Keratinocyte (primary cell): ENCODE measurements at regions not wholly inside any gene's neighbourhood (a gene's known extent, or its start where the extent isn't known, plus 50 kb on each side); places are given as distances from the start of the nearest gene placed in this dataset.

Experiments used
- DNase-seq: peaks from one replicate; pipeline ENCODE4 v3.0.0-alpha.2; 2011; ENCODE audit warnings: low read depth, missing footprints, low spot score
- FAIRE-seq: peaks from 2 replicates; lab custom pipeline; 2011; peaks lifted over from hg19 to GRCh38; lab: Jason Lieb, UNC
- H2AFZ ChIP-seq: 2 replicates; pipeline ENCODE4 v1.6.0; 2012; ENCODE audit warnings: low read length, control low read depth, inconsistent platforms; ENCODE audit not compliant: control insufficient read depth
- H3K27ac ChIP-seq: 2 replicates; pipeline ENCODE4 v1.5.1; 2011; ENCODE audit warnings: low read length; ENCODE audit not compliant: control insufficient read depth, insufficient read depth
- H3K27me3 ChIP-seq: 3 replicates; pipeline ENCODE4 v1.6.0; 2011; ENCODE audit warnings: low read length; ENCODE audit not compliant: control insufficient read depth, insufficient read depth; ENCODE audit errors: extremely low read depth
- H3K36me3 ChIP-seq, 2 experiments: 2 replicates in 1 of 2; 3 replicates in 1 of 2; pipeline ENCODE4 v1.5.1; 2011; ENCODE audit warnings: low read length in 2 of 2, mild to moderate bottlenecking in 1 of 2; ENCODE audit not compliant: control insufficient read depth in 2 of 2, insufficient read depth in 2 of 2; ENCODE audit errors: extremely low read depth in 1 of 2
- H3K4me1 ChIP-seq: 3 replicates; pipeline ENCODE4 v1.5.1; 2011; ENCODE audit warnings: low read length; ENCODE audit not compliant: control insufficient read depth, insufficient read depth; ENCODE audit errors: extremely low read depth
- H3K4me2 ChIP-seq: 3 replicates; pipeline ENCODE4 v1.6.0; 2011; ENCODE audit warnings: low read depth, low read length; ENCODE audit not compliant: control insufficient read depth, insufficient read depth; ENCODE audit errors: extremely low read depth
- H3K4me3 ChIP-seq, 3 experiments: fragments of 200-600 bp in 1 of 3; sonication (generic) in 1 of 3; 2 replicates in 2 of 3; 3 replicates in 1 of 3; pipeline ENCODE4 v1.5.1; 2011 to 2016; ENCODE audit warnings: low read length in 3 of 3, mild to moderate bottlenecking in 3 of 3, control low read depth in 2 of 3, inconsistent platforms in 1 of 3, low read depth in 1 of 3, mixed read lengths in 1 of 3, mixed run types in 1 of 3, moderate library complexity in 1 of 3; ENCODE audit not compliant: control insufficient read depth in 2 of 3, insufficient read depth in 2 of 3; ENCODE audit errors: extremely low read depth in 1 of 3
- H3K79me2 ChIP-seq: 2 replicates; pipeline ENCODE4 v1.6.0; 2012; ENCODE audit warnings: low read length; ENCODE audit not compliant: control insufficient read depth, insufficient read depth
- H3K9ac ChIP-seq: 3 replicates; pipeline ENCODE4 v1.6.0; 2011; ENCODE audit warnings: low read length; ENCODE audit not compliant: control insufficient read depth, insufficient read depth; ENCODE audit errors: extremely low read depth
- H3K9me1 ChIP-seq: 3 replicates; pipeline ENCODE4 v1.6.0; 2011; ENCODE audit warnings: low read length; ENCODE audit not compliant: control insufficient read depth, insufficient read depth; ENCODE audit errors: extremely low read depth
- H3K9me3 ChIP-seq: 2 replicates; pipeline ENCODE4 v1.5.1; 2012; ENCODE audit warnings: low read depth, low read length; ENCODE audit not compliant: control insufficient read depth
- H4K20me1 ChIP-seq: 3 replicates; pipeline ENCODE4 v1.6.0; 2011; ENCODE audit warnings: low read length; ENCODE audit not compliant: control insufficient read depth, insufficient read depth; ENCODE audit errors: extremely low read depth
- CTCF ChIP-seq, 3 experiments: IDR thresholded peaks in 1 of 3; conservative IDR thresholded peaks in 1 of 3; optimal IDR thresholded peaks in 1 of 3; 2 replicates in 2 of 3; 3 replicates in 1 of 3; pipeline versions ENCODE3 to v1.5.1; 2011; ENCODE audit warnings: low read length in 3 of 3, mild to moderate bottlenecking in 3 of 3, moderate library complexity in 2 of 3, control low read depth in 1 of 3, inconsistent platforms in 1 of 3; ENCODE audit not compliant: insufficient read depth in 2 of 3; ENCODE audit errors: extremely low read depth in 1 of 3
- EZH2 ChIP-seq: IDR thresholded peaks from one replicate; pipeline ENCODE4 v1.6.1; 2012; ENCODE audit warnings: inconsistent platforms, mild to moderate bottlenecking, low read length, moderate library complexity
- dilution Hi-C: fragments of 300-500 bp; cut with MboI; formaldehyde crosslinking; loops from one replicate; pipeline ENCODE4 v1.7.0; 2020; ENCODE audit warnings: low sequenced_read_pairs; ENCODE audit not compliant: extremely low pct_ligation_motif_present

DNA sequence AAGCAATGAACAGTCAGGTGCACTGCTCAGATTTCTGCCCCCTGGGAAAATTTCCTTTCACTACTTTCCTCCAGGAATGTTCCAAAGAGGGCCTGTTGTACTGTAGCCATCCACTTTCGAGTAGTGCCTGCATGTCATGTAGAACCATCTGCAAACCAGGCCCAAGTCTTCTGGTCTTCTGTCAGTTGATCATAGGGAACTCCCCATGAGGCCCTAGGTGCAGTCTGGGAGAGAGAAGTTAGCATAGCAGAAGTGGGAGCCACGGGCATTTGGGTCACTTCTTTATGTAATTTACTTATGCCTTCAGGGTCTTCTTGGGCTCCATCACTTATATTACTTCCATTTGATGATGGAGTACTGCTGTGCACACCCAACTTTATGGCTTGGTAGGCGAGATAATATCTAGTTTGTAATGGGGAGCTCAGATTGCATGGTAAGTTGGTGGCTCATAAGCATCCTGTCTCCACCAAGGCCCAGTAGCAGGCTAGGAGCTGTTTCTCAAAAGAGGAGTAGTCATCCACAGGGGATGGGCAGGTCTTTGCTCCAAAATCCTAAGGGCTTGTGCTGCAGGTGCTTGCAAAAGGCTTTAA lies 151.4 kb downstream of the NFKBIZ start:
- H3K36me3 ChIP-seq, result no peaks in the 10 kb centered on the region
- H3K4me2 ChIP-seq, result no peak overlapping the region
- TF ChIP-seq EZH2 (no peak), CTCF (optimal IDR thresholded peaks at IDR 0.05 in 1 of 3, IDR thresholded peaks at IDR 0.05 in 1 of 3, conservative IDR thresholded peaks at IDR 0.05 in 1 of 3; ENCODE audit: extremely low read depth in 1 of 3, insufficient read depth in 2 of 3, low read length in 3 of 3) (no peak)
- no peaks in the 10 kb centered on the region for H3K79me2 ChIP-seq
- H4K20me1 ChIP-seq, result no peaks in the 10 kb centered on the region
- no peaks in the 10 kb centered on the region for H3K9me3 ChIP-seq
- no peak overlapping the region for H2AFZ ChIP-seq
- H3K27ac ChIP-seq, result no peak overlapping the region
- H3K4me1 ChIP-seq, result peaks cover 18% of the 10 kb centered on the region
- no peak overlapping the region for H3K4me3 ChIP-seq
- DNase-seq (no peak), FAIRE-seq (no peak)
- H3K27me3 ChIP-seq, result no peaks in the 10 kb centered on the region
- H3K9me1 ChIP-seq, result no peaks in the 10 kb centered on the region
- H3K9ac ChIP-seq, result no peak overlapping the region
- dilution Hi-C loops, result no loop called here

GRCh38 chr3:102002056-102002455 lies 152.7 kb downstream of the NFKBIZ start:
- Histone ChIP-seq H3K79me2 (no peaks in the 10 kb centered on the region), H3K9me3 (no peaks in the 10 kb centered on the region), H3K36me3 (no peaks in the 10 kb centered on the region), H3K27me3 (no peaks in the 10 kb centered on the region), H2AFZ (no peak overlapping the region), H3K4me2 (no peak overlapping the region), H3K9me1 (no peaks in the 10 kb centered on the region), H4K20me1 (no peaks in the 10 kb centered on the region), H3K4me3 (no peak overlapping the region), H3K27ac (no peak overlapping the region), H3K9ac (no peak overlapping the region), H3K4me1 (peaks cover 23% of the 10 kb centered on the region)
- TF ChIP-seq EZH2 (no peak), CTCF (optimal IDR thresholded peaks at IDR 0.05 in 1 of 3, IDR thresholded peaks at IDR 0.05 in 1 of 3, conservative IDR thresholded peaks at IDR 0.05 in 1 of 3; ENCODE audit: extremely low read depth in 1 of 3, insufficient read depth in 2 of 3, low read length in 3 of 3) (no peak)
- dilution Hi-C loops, result no loop called here
- DNase-seq (no peak), FAIRE-seq (no peak)
